ENCODE measurements at regions not wholly inside any gene's neighbourhood (a gene's known extent, or its start where the extent isn't known, plus 50 kb on each side); places are given as distances from the start of the nearest gene placed in this dataset.
A peak's percentile ranks its signal among the peaks of the same experiment; 100 is the strongest.

- 47 to 54% methylated on average over 2 of the region's 2 CpGs for WGBS, 2 donors
- TF ChIP-seq CTCF (IDR thresholded peaks at IDR 0.05) = no peak
- H3K9me3 ChIP-seq = no peaks in the 10 kb centered on the region
- H3K27me3 ChIP-seq = no peaks in the 10 kb centered on the region
- H3K27ac ChIP-seq = no peak overlapping the region
- FAIRE-seq (no peak), DNase-seq (no peak), ATAC-seq (no peak)
- no peak overlapping the region for H3K4me3 ChIP-seq
- intact Hi-C loops (cut with DNase I) = no loop called here
- no peaks in the 10 kb centered on the region for H3K4me1 ChIP-seq
- H3K36me3 ChIP-seq = no peaks in the 10 kb centered on the region
Observed at GRCh38 chr16:5498562-5498961, 401.0 kb upstream of the EEF2KMT start.

- TF ChIP-seq CTCF (IDR thresholded peaks at IDR 0.05) = no peak
- ATAC-seq (no peak), FAIRE-seq (no peak), DNase-seq (no peak)
- no peaks in the 10 kb centered on the region for H3K9me3 ChIP-seq
- no peaks in the 10 kb centered on the region for H3K27me3 ChIP-seq
- no peaks in the 10 kb centered on the region for H3K4me1 ChIP-seq
- intact Hi-C loops (cut with DNase I) = no loop called here
- H3K36me3 ChIP-seq = no peaks in the 10 kb centered on the region
- H3K4me3 ChIP-seq = no peak overlapping the region
- H3K27ac ChIP-seq = no peak overlapping the region
- WGBS, 2 donors = 64 to 77% methylated on average over 6 of the region's 6 CpGs
Observed at GRCh38 chr16:5496013-5496412, 398.4 kb upstream of the EEF2KMT start.

GRCh38 chr16:5490499-5490898 is 392.9 kb upstream of the EEF2KMT start:
- 9 to 11% methylated on average over 18 of the region's 18 CpGs for WGBS, 2 donors
- no peak for FAIRE-seq

GRCh38 chr16:5488581-5488980 is 391.0 kb upstream of the EEF2KMT start:
- Histone ChIP-seq H3K36me3 (no peaks in the 10 kb centered on the region), H3K4me3 (no peak overlapping the region), H3K27me3 (no peaks in the 10 kb centered on the region), H3K27ac (no peak overlapping the region), H3K4me1 (no peaks in the 10 kb centered on the region), H3K9me3 (no peaks in the 10 kb centered on the region)
- FAIRE-seq = no peak
- DNase-seq = no peak
- no peak for TF ChIP-seq CTCF (IDR thresholded peaks at IDR 0.05)
- intact Hi-C loops (cut with DNase I) = no loop called here
- ATAC-seq = no peak
- WGBS, 2 donors = 18 to 27% methylated on average over 3 of the region's 3 CpGs

More at GRCh38 chr16:5490499-5490898, 392.9 kb upstream of the EEF2KMT start:
- DNase-seq (no peak), ATAC-seq (peak in 1 of 4 donors; percentile 27)
- TF ChIP-seq CTCF (IDR thresholded peaks at IDR 0.05) = peak in 1 of 4 donors; percentile 17
- Histone ChIP-seq H3K4me1 (no peaks in the 10 kb centered on the region), H3K9me3 (no peaks in the 10 kb centered on the region), H3K27me3 (no peaks in the 10 kb centered on the region), H3K27ac (no peak overlapping the region), H3K4me3 (no peak overlapping the region), H3K36me3 (no peaks in the 10 kb centered on the region)
- intact Hi-C loops (cut with DNase I) = no loop called here

- ATAC-seq = no peak
- no peak for FAIRE-seq
- WGBS, 2 donors = 49 to 61% methylated on average over 2 of the region's 2 CpGs
- Histone ChIP-seq H3K27me3 (no peaks in the 10 kb centered on the region), H3K36me3 (no peaks in the 10 kb centered on the region), H3K9me3 (no peaks in the 10 kb centered on the region), H3K27ac (no peak overlapping the region), H3K4me1 (no peaks in the 10 kb centered on the region), H3K4me3 (no peak overlapping the region)
- intact Hi-C loops (cut with DNase I) = no loop called here
- DNase-seq = no peak
- TF ChIP-seq CTCF (IDR thresholded peaks at IDR 0.05) = no peak
Observed at GRCh38 chr16:5487728-5488127, 390.1 kb upstream of the EEF2KMT start.
